HG02981 (cell line): ENCODE measurements at regions not wholly inside any gene's neighbourhood (a gene's known extent, or its start where the extent isn't known, plus 50 kb on each side); places are given as distances from the start of the nearest gene placed in this dataset.
"Not testable (repeated sequence)": the region's sequence is repeated elsewhere in the genome, so short reads cannot be mapped to it uniquely, and the experiment has no call there.

Experiments
- ATAC-seq: cut with Tn5 transposase; IDR thresholded peaks from one replicate; pipeline ENCODE4 v1.9.1; 2021; ENCODE audit warnings: mild to moderate bottlenecking, moderate library complexity; ENCODE audit not compliant: unreplicated experiment

DNA sequence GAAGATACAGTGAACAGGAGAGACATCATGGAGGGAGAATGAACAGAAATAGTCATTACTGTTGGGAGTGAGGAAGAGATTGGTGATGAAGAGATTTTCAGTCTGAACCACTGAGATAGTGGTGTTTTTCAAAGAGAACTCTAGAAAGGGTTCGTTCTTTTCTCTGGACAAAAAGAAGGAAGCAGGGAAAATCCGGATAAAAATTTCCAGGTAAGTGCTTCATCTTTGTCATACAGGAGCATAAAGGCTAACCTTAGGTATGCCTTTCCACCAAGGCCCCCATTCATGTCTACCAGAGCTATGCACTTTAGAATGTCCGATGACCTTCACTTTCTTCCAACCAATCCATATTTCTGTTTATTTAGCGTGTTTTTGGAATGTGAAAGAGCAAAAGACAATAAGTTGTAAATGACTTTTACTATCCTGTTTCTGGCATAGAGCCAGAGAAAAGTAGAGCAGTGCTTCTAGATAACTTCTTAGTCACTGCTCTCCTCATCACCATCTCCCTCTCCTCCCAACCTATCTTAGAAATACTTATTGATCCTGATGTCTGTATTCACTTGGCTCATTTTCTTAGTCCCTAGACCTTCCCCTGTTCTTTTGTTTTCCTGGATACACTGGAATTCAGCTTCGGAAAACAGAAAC, 116.5 kb downstream of the TTC6 start:
- no peak for ATAC-seq

- not testable (repeated sequence) for ATAC-seq
Measured at GRCh38 chr14:37712476-37712860, 117.0 kb downstream of the TTC6 start.

GRCh38 chr14:37712976-37713431, 117.6 kb downstream of the TTC6 start:
- no peak for ATAC-seq

DNA sequence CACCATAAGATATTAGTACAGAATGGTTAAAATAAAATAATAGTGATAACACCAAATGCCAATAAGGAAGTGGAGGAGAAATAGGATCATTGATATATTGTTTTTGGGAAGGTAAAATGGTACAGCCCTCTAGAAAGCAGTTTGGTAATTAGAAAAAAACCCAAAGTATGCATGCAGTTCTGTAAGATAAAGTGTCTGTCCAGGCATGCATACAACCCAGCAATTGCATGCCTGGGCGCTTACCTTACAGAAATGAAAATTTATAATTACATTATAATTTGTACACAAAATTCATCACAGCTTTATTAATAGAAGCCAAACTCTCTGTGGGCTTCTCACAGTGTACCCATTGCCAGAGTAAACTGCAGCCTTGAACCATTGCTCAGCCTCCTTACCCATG, 124.7 kb downstream of the TTC6 start:
- no peak for ATAC-seq

GRCh38 chr14:37721976-37722659, 126.7 kb downstream of the TTC6 start:
- no peak for ATAC-seq

DNA sequence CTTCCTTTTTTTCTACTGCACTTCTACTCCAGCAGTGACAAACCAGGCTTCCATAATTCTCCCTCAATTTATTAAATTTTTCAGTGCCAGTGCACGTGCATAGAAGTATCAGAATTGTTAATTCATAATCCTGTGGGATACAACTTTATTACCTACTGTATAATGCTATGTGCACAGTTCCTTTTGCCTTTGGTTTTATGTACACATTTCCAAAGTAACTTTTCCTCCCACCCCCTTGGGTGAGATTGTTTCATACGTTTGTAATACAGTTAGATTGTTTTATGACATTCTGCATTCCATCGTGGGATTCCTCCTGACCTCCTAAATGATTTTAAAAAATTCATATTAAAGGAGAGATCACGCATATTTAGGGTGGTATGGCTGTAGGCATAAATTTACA, 128.1 kb downstream of the TTC6 start:
- ATAC-seq, result no peak

DNA sequence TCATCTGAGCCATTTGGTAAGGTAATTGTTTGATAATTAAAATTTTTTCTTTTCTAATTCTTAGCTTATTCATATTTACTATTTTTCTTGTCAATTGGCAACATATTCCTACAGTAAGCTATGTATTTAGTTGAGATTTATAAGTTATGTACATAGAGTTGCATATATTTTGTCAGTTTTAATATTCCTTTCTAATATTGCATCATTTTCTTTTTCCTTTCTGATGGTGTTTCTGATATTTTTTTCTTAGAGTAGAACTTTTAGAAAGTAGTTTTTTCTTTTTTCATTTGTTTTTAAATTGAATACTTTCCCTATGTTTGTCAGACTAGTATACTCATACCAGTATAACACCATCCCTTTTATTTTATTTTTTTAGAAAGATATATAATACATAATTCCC, 131.3 kb downstream of the TTC6 start:
- no peak for ATAC-seq

DNA sequence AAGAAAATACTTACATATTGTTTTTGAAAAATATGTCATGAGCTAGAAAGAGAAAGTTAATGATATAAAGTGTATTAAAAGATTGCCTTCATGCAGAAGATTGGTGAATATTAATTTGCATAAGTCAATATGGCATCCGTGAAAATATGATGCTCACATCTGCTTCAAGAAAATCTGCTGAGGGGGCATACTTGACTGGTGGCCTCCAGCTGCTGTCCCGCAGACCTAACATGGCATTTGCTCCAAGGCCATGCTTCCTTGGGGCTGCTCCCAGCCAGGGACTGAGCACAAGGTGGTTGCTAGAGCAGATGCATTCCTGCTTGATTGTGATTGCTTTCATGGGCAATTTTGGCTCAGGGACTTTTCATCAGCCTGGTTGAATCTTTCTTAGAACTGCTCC, 133.8 kb downstream of the TTC6 start:
- no peak for ATAC-seq

- ATAC-seq, result no peak
Measured at GRCh38 chr14:37731094-37731493, 135.7 kb downstream of the TTC6 start.

GRCh38 chr14:37745657-37746056, 150.2 kb downstream of the TTC6 start:
- no peak for ATAC-seq

GRCh38 chr14:37746140-37746832, 150.9 kb downstream of the TTC6 start:
- no peak for ATAC-seq

DNA sequence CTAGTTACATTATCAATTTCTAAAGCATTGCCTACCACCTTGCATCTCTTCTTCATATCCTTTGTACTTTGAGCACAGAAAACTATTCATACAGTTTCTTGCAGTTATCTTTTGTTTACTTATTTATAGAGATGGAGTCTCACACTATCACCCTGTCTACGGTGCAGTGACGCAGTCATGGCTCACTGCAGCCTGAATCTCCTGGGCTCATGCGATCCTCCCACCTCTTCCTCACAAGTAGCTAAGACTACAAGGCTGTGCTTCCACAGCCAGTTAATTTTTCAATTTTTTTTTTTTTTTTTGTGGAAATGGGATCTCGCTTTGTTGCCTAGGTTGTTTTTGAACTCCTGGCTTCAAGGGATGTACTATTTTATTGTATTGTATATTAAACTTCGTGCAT, 158.0 kb downstream of the TTC6 start:
- ATAC-seq, result no peak

- ATAC-seq, result not testable (repeated sequence)
Measured at GRCh38 chr14:37760275-37760674, 164.8 kb downstream of the TTC6 start.

DNA sequence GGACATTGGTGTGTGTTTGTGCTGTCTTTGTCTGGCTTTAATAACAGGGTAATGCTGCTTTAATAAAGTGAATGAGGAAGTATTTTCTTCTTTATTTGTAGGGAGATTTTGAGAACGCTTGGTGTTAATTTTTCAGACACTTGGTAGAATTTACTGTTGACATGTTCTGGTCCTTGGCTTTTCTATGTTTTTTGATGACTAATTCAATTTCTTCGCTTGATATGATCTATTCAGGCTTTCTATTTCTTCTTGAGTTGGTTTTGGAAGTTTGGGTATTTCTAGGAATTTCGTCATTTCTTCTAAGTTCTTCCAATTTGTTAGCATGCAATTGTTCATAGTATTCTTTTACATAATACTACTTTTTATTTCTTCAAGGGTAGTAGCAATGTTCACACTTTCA, 167.8 kb downstream of the TTC6 start:
- no peak for ATAC-seq

GRCh38 chr14:37772283-37772682, 176.9 kb downstream of the TTC6 start:
- ATAC-seq, result not testable (repeated sequence)

DNA sequence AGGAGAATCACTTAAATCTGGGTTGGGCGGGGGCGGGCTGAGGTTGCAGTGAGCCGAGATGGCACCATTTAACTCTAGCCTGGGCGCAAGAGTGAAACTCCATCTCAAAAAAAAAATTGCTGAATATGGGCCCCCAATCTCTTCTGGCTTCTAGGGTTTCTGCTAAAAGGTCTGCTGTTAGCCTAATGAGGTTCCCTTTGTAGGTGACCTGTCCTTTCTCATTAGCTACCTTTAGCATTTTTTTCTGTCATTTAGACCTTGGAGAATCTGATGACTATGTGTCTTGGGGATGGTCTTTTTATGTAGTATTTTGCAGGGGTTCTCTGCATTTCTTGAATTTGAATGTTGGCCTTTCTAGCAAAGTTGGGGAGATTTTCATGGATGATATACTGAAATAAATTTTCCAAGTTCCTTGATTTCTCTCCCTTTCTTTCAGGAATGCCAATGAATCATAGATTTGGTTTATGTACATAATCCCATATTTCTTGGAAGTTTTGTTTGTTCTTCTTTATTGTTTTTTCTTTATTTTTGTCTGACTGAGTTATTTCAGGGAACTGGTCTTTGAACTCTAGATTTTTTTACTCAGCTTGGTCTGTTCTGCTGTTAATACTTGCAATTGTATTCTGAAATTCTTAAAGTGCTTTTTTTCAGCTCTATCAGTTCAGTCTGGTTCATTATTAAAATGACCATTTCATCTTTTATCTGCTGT, 181.5 kb downstream of the TTC6 start:
- no peak for ATAC-seq

GRCh38 chr14:37778135-37778943, 182.9 kb downstream of the TTC6 start:
- no peak for ATAC-seq

- no peak for ATAC-seq
Measured at GRCh38 chr14:37779480-37779879, 184.1 kb downstream of the TTC6 start.

DNA sequence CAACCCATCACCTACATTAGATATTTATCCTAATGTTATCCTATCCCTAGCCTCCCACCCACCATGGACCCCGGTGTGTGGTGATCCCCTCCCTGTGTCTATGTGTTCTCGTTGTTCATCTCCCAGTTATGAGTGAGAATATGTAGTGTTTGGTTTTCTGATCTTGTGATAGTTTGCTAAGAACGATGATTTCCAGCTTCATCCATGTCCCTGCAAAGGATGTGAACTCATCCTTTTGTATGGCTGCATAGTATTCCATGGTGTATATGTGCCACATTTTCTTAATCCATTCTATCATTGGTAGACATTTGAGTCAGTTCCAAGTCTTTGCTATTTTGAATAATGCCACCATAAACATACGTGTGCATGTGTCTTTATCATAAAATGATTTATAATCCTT, 185.3 kb downstream of the TTC6 start:
- ATAC-seq, result not testable (repeated sequence)

DNA sequence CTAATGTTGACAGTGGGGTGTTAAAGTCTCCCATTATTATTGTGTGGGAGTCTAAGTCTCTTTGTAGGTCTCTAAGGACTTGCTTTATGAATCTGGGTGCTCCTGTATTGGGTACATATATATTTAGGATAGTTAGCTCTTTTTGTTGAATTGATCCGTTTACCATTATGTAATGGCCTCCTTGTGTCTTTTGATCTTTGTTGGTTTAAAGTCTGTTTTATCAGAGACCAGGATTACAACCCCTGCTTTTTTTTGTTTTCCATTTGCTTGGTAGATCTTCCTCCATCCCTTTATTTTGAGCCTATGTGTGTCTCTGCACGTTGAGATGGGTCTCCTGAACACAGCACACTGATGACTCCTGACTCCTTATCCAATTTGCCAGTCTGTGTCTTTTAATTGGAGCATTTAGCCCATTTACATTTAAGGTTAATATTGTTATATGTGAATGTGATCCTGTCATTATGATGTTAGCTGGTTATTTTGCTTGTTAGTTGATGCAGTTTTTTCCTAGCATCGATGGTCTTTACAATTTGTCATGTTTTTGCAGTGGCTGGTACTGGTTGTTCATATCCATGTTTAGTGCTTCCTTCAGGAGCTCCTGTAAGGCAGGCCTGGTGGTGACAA, 188.9 kb downstream of the TTC6 start:
- ATAC-seq, result not testable (repeated sequence)
